Mucosa of gallbladder (tissue), 1 donor: ENCODE measurements at regions not wholly inside any gene's neighbourhood (a gene's known extent, or its start where the extent isn't known, plus 50 kb on each side); places are given as distances from the start of the nearest gene placed in this dataset.
"Not testable (repeated sequence)": the region's sequence is repeated elsewhere in the genome, so short reads cannot be mapped to it uniquely, and the experiment has no call there.

ENCODE experiments used
- DNase-seq: peaks from one replicate; pipeline ENCODE4 v3.0.0-alpha.2; 2020; ENCODE audit warnings: low spot score
- donor health status: DM: no; HTN: no; CAD: no.

- DNase-seq, result peak; percentile 87
Observed at GRCh38 chr17:77086433-77087010, 54.2 kb upstream of the SEC14L1 start.

GRCh38 chr17:77087650-77088454 lies 52.9 kb upstream of the SEC14L1 start:
- no peak for DNase-seq

GRCh38 chr17:77088455-77089123 lies 52.2 kb upstream of the SEC14L1 start:
- peak; percentile 90 for DNase-seq

- DNase-seq, result no peak
Observed at GRCh38 chr17:77089124-77089490, 51.7 kb upstream of the SEC14L1 start.

GRCh38 chr17:77089949-77090348 lies 50.8 kb upstream of the SEC14L1 start:
- not testable (repeated sequence) for DNase-seq

- no peak for DNase-seq
Observed at GRCh38 chr17:77090476-77090875, 50.3 kb upstream of the SEC14L1 start.
